Lung (tissue), 11 donors: ENCODE measurements at regions not wholly inside any gene's neighbourhood (a gene's known extent, or its start where the extent isn't known, plus 50 kb on each side); places are given as distances from the start of the nearest gene placed in this dataset.

Experiments used
- ATAC-seq: fragments of 200-7000 bp; cut with Tn5 transposase; one replicate; pipeline ENCODE4 v1.9.1; 2020; ENCODE audit warnings: moderate number of reproducible peaks; ENCODE audit not compliant: insufficient read depth, low FRiP score
- DNase-seq, 3 donors: peaks; one replicate each; pipeline ENCODE4 v3.0.0-alpha.2; 2013 to 2017
- H3K27ac ChIP-seq, 2 donors: one replicate each; pipeline ENCODE4 v1.5.1; 2013; ENCODE audit warnings: mild to moderate bottlenecking in 2 of 2, moderate library complexity in 2 of 2, control low read depth in 1 of 2, inconsistent platforms in 1 of 2, low read depth in 1 of 2, low read length in 1 of 2
- H3K27me3 ChIP-seq, 3 donors: one replicate each; pipeline ENCODE4 v1.5.1; 2013; ENCODE audit warnings: low read length in 2 of 3; ENCODE audit not compliant: control insufficient read depth in 3 of 3, insufficient read depth in 3 of 3
- H3K36me3 ChIP-seq, 4 donors: one replicate each; pipeline ENCODE4 v1.5.1; 2013; ENCODE audit warnings: low read length in 4 of 4, mild to moderate bottlenecking in 1 of 4, moderate library complexity in 1 of 4; ENCODE audit not compliant: control insufficient read depth in 4 of 4, insufficient read depth in 4 of 4
- H3K4me1 ChIP-seq, 5 donors: one replicate each; pipeline ENCODE4 v1.5.1; 2013; ENCODE audit warnings: low read length in 5 of 5, mild to moderate bottlenecking in 2 of 5, moderate library complexity in 1 of 5; ENCODE audit not compliant: control insufficient read depth in 5 of 5, insufficient read depth in 5 of 5
- H3K4me3 ChIP-seq: one replicate; pipeline ENCODE4 v1.5.1; 2013; ENCODE audit warnings: mild to moderate bottlenecking, control low read depth, moderate library complexity
- H3K9ac ChIP-seq, 2 donors: one replicate each; pipeline ENCODE4 v1.5.1; 2013; ENCODE audit warnings: low read length in 2 of 2, control low read depth in 1 of 2; ENCODE audit not compliant: insufficient read depth in 1 of 2
- H3K9me3 ChIP-seq, 4 donors: one replicate each; pipeline ENCODE4 v1.5.1; 2013; ENCODE audit warnings: low read length in 3 of 4, mild to moderate bottlenecking in 1 of 4, moderate library complexity in 1 of 4; ENCODE audit not compliant: control insufficient read depth in 4 of 4, insufficient read depth in 3 of 4
- CTCF ChIP-seq: IDR thresholded peaks from 2 replicates; pipeline ENCODE4 v1.5.1; 2012; ENCODE audit warnings: mild to moderate bottlenecking; ENCODE audit errors: control extremely low read depth, extremely low read depth
- WGBS, 2 donors: extraction: QIAGEN DNeasy Blood & Tissue Kit; methylation state at CpG; one replicate each; pipeline ENCODE4 v1.1.7; 2013; 5-methylcytosine and 5-hydroxymethylcytosine counted together
- donor health status: control.
- donor health status: control.
- donor health status: Bipolar disorder and iron deficiency.
- donor health status: healthy.
- donor health status: DM: yes; HTN: yes; CAD: no.

- ATAC-seq, result no peak
- no peak for TF ChIP-seq CTCF
- WGBS, 2 donors, result 95 to 96% methylated on average over 22 to 24 of the region's 24 CpGs
These were observed 182.1 kb upstream of the OPRM1 start for GRCh38 chr6:153856929-153857376.

GRCh38 chr6:153852481-153852880 is 186.6 kb upstream of the OPRM1 start:
- Histone ChIP-seq H3K36me3 (no peaks in the 10 kb centered on the region), H3K9ac (no peak overlapping the region), H3K27ac (no peak overlapping the region), H3K9me3 (no peaks in the 10 kb centered on the region), H3K4me1 (no peaks in the 10 kb centered on the region), H3K4me3 (no peak overlapping the region), H3K27me3 (no peaks in the 10 kb centered on the region)
- no peak for TF ChIP-seq CTCF
- WGBS, 2 donors, result 40 to 53% methylated on average over 2 of the region's 2 CpGs
- ATAC-seq (no peak), DNase-seq (no peak)

More at GRCh38 chr6:153856929-153857376, 182.1 kb upstream of the OPRM1 start:
- Histone ChIP-seq H3K9ac (no peak overlapping the region), H3K27me3 (no peaks in the 10 kb centered on the region), H3K27ac (no peak overlapping the region), H3K4me3 (no peak overlapping the region), H3K9me3 (no peaks in the 10 kb centered on the region), H3K4me1 (no peaks in the 10 kb centered on the region), H3K36me3 (no peaks in the 10 kb centered on the region)
- no peak for DNase-seq

DNA sequence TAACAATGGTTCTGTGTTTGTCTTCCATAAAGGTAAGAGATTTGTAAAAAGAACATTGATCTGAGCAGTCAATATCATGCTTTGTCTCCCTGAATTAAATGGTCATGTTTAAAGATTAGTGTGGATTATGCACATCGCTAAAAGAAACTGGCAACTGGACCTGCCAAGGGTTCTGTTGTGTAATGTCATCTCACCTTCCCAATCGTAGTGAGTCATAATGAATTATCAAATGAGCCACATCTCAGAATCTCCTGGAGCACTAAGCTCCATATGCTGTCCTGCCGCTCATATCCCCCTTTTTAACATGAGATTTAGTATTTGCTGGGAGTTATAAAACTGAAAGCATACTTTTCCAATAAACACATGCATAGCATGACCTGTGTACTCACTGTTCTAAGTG is 187.0 kb upstream of the OPRM1 start:
- no peaks in the 10 kb centered on the region for H3K27me3 ChIP-seq
- DNase-seq (no peak), ATAC-seq (no peak)
- no peak overlapping the region for H3K27ac ChIP-seq
- no peak overlapping the region for H3K9ac ChIP-seq
- no peak for TF ChIP-seq CTCF
- H3K36me3 ChIP-seq, result no peaks in the 10 kb centered on the region
- no peak overlapping the region for H3K4me3 ChIP-seq
- H3K4me1 ChIP-seq, result no peaks in the 10 kb centered on the region
- 90 to 95% methylated on average over 3 of the region's 3 CpGs for WGBS, 2 donors
- H3K9me3 ChIP-seq, result no peaks in the 10 kb centered on the region

GRCh38 chr6:153849072-153849779 is 189.8 kb upstream of the OPRM1 start:
- Histone ChIP-seq H3K4me1 (no peaks in the 10 kb centered on the region), H3K4me3 (no peak overlapping the region), H3K9me3 (no peaks in the 10 kb centered on the region), H3K36me3 (no peaks in the 10 kb centered on the region), H3K27ac (no peak overlapping the region), H3K9ac (no peak overlapping the region), H3K27me3 (no peaks in the 10 kb centered on the region)
- ATAC-seq (no peak), DNase-seq (no peak)
- 77 to 91% methylated on average over 1 of the region's 1 CpG for WGBS, 2 donors
- TF ChIP-seq CTCF, result no peak
